ENCODE measurements at regions not wholly inside any gene's neighbourhood (a gene's known extent, or its start where the extent isn't known, plus 50 kb on each side); places are given as distances from the start of the nearest gene placed in this dataset.

GRCh38 chr3:26894443-26894842 is 271.9 kb downstream of the LRRC3B start:
- TF ChIP-seq GABPB1 (CRISPR knock-in tag; IDR thresholded peaks at IDR 0.05) = no peak
- Mint-ChIP-seq H3K4me3 (no peak overlapping the region), H3K9me3 (peaks cover 5% of the 10 kb centered on the region), H3K36me3 (no peaks in the 10 kb centered on the region), H3K4me1 (peaks cover 8% of the 10 kb centered on the region), H3K27ac (no peak overlapping the region), H3K27me3 (ENCODE audit: low read depth) (no peaks in the 10 kb centered on the region)
- ATAC-seq = no peak
- POLR2A ChIA-PET = no interaction called here
- no peak for DNase-seq (ENCODE audit: low spot score)
- CTCF ChIA-PET = no interaction called here

DNA sequence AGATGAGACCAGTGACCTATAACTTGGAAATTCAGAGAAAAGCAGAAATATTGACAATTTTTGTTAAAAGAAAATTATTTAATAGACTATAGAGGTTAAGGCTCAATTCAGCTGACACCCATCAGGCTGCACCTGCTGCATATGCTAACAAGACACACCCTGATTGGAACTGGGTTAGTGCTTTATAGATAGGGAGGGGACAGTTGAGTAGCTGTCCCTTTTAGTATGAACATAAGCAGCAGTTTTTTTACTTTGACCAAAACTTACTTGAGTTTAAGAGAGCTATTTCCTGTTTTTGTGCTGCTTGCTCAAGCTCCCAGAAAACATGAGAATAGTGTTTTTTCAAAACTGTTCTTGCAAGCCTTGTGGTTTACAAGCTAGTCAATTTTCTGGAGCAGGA is 292.6 kb downstream of the LRRC3B start:
- no peak for ATAC-seq
- no peak for DNase-seq (ENCODE audit: low spot score)
- Mint-ChIP-seq H3K4me1 (peaks cover 9% of the 10 kb centered on the region), H3K27ac (no peak overlapping the region), H3K36me3 (peaks cover 3% of the 10 kb centered on the region; the same call in 1 of the 2 replicates), H3K9me3 (no peaks in the 10 kb centered on the region), H3K27me3 (ENCODE audit: low read depth) (no peaks in the 10 kb centered on the region), H3K4me3 (no peak overlapping the region)
- CTCF ChIA-PET = no interaction called here
- POLR2A ChIA-PET = no interaction called here
- TF ChIP-seq STAT6 (CRISPR knock-in tag; conservative IDR thresholded peaks at IDR 0.05; ENCODE audit: low read depth) (no peak), MYBL2 (CRISPR knock-in tag; IDR thresholded peaks at IDR 0.05) (no peak), USF1 (CRISPR knock-in tag; IDR thresholded peaks at IDR 0.05) (no peak), TEAD4 (CRISPR knock-in tag; IDR thresholded peaks at IDR 0.05) (no peak), ZNF671 (CRISPR knock-in tag; IDR thresholded peaks at IDR 0.05) (no peak), RELA (CRISPR knock-in tag; IDR thresholded peaks at IDR 0.05; ENCODE audit: borderline replicate concordance) (no peak), ELF4 (CRISPR knock-in tag; IDR thresholded peaks at IDR 0.05; ENCODE audit: low read depth) (no peak), HMGA2 (CRISPR knock-in tag; IDR thresholded peaks at IDR 0.05) (no peak), TP53 (CRISPR knock-in tag; IDR thresholded peaks at IDR 0.05) (no peak), GTF2I (CRISPR knock-in tag; conservative IDR thresholded peaks at IDR 0.05) (no peak), NR3C1 (CRISPR knock-in tag; conservative IDR thresholded peaks at IDR 0.05; ENCODE audit: low read depth) (no peak)
- TF ChIP-seq, protein P1, sequence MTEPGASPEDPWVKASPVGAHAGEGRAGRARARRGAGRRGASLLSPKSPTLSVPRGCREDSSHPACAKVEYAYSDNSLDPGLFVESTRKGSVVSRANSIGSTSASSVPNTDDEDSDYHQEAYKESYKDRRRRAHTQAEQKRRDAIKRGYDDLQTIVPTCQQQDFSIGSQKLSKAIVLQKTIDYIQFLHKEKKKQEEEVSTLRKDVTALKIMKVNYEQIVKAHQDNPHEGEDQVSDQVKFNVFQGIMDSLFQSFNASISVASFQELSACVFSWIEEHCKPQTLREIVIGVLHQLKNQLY (CRISPR knock-in tag; IDR thresholded peaks at IDR 0.05) = no peak
- TF ChIP-seq, protein P2, sequence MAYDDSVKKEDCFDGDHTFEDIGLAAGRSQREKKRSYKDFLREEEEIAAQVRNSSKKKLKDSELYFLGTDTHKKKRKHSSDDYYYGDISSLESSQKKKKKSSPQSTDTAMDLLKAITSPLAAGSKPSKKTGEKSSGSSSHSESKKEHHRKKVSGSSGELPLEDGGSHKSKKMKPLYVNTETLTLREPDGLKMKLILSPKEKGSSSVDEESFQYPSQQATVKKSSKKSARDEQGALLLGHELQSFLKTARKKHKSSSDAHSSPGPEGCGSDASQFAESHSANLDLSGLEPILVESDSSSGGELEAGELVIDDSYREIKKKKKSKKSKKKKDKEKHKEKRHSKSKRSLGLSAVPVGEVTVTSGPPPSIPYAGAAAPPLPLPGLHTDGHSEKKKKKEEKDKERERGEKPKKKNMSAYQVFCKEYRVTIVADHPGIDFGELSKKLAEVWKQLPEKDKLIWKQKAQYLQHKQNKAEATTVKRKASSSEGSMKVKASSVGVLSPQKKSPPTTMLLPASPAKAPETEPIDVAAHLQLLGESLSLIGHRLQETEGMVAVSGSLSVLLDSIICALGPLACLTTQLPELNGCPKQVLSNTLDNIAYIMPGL (CRISPR knock-in tag; IDR thresholded peaks at IDR 0.05) = no peak

- no peak for TF ChIP-seq ZNF396 (CRISPR knock-in tag; IDR thresholded peaks at IDR 0.05; ENCODE audit: borderline replicate concordance)
- TF ChIP-seq TP53 (CRISPR knock-in tag; IDR thresholded peaks at IDR 0.05) = no peak
- TF ChIP-seq NFYB (CRISPR knock-in tag; conservative IDR thresholded peaks at IDR 0.05; ENCODE audit: low read depth) = no peak
- no peak for TF ChIP-seq ESRRA (CRISPR knock-in tag; IDR thresholded peaks at IDR 0.05; ENCODE audit: borderline replicate concordance)
- Mint-ChIP-seq H3K27me3 (ENCODE audit: low read depth) (no peaks in the 10 kb centered on the region), H3K36me3 (peaks cover 20% of the 10 kb centered on the region), H3K9me3 (peaks cover 25% of the 10 kb centered on the region), H3K27ac (peak overlapping the region; percentile 96), H3K4me1 (peaks cover 32% of the 10 kb centered on the region), H3K4me3 (no peak overlapping the region)
- ChIA-PET CTCF (no interaction called here), POLR2A (no interaction called here)
- no peak for DNase-seq (ENCODE audit: low spot score)
- peak; percentile 93 for ATAC-seq
Observed at GRCh38 chr3:26920646-26921478, 298.3 kb downstream of the LRRC3B start.

Measured in WTC11 (cell line).